H54 (cell line): ENCODE measurements at regions not wholly inside any gene's neighbourhood (a gene's known extent, or its start where the extent isn't known, plus 50 kb on each side); places are given as distances from the start of the nearest gene placed in this dataset.

Experiments used
- DNase-seq: peaks from one replicate; pipeline ENCODE4 v3.0.0; 2011; ENCODE audit warnings: low spot score, mixed read lengths; ENCODE audit not compliant: insufficient read length
- FAIRE-seq: peaks from 3 replicates; lab custom pipeline; 2011; peaks lifted over from hg19 to GRCh38; lab: Jason Lieb, UNC
- POLR2A ChIP-seq: IDR thresholded peaks from 2 replicates; pipeline ENCODE4 v1.6.1; 2011; ENCODE audit warnings: low read depth, mild to moderate bottlenecking, low read length

DNA sequence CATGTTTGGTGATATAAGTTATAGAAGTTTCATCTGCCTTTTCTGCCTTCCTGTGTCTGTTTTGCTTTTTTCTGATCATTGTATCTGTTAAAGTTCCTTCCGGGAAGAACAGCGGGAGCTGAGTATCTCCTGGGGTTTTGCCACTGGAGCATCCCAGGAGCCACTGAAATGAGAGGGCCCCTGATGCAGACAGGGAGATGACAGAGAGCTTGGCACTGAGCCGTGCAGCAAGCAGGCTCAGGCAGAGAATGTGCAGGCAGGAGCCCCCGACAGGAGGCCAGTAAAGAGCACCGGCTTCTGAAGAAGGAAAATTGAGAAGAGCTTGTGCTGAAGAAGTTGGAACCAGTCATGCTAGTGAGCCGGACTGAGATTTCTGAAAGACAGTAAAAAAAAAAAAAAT is 137.8 kb downstream of the TDRD15 start:
- no peak for DNase-seq
- TF ChIP-seq POLR2A = no peak
- no peak for FAIRE-seq

GRCh38 chr2:21262426-21262940 is 138.7 kb downstream of the TDRD15 start:
- FAIRE-seq (no peak), DNase-seq (no peak)
- no peak for TF ChIP-seq POLR2A

DNA sequence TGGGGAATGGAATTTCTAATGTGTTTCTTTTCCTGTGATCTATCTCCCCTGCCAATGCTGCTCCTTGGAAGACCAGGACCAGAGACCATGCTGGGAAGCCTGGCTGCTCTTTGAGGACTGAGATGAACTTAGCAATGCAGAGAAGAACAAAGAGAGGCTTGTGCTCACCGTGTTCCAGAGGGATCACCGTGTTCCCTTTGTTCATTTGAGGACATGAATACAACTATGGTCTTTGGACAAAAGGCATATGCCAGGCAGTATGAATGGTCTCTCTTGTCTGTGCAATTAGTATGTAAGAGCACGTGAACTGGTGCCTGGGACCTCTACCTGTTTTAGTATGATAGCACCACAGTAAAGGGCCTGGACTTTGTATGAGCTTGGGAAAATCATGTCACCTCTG is 139.9 kb downstream of the TDRD15 start:
- FAIRE-seq = no peak
- DNase-seq = no peak
- TF ChIP-seq POLR2A = no peak

- FAIRE-seq = no peak
- TF ChIP-seq POLR2A = no peak
- no peak for DNase-seq
Measured at GRCh38 chr2:21265752-21266151, 142.0 kb downstream of the TDRD15 start.

GRCh38 chr2:21267232-21267835 is 143.6 kb downstream of the TDRD15 start:
- FAIRE-seq = no peak
- no peak for TF ChIP-seq POLR2A
- DNase-seq = no peak

DNA sequence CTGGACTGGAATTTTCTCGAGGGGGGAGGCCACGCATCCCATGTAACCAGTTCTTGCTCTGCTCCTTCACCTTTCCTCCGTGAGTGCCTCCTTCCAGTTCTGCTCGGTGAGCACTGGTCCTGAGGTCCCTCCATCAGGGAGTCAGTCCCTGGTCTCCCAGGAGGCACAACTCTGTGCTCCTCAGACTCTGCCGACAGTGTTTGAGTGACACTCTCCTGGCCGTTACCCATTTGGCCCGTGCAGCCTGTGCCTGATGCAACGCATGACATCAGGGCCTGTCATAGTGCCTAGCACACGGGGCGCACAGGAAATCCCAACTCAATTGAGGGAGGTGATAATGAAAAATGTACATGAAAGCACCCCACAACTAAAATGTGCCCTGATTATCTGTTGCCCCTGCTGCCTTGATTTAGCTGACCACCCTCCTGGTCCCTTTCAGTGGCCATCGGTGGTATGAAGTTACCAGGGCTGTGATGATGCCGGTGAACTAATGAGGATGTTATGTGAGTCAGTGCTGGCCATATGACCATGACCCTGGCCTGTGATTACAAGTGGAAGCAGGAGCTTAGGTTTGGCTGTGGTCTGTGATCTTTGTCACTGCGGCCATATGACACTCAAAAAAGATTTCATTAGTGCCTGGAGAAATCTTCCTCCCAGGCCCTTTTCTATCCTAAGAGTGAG is 144.6 kb downstream of the TDRD15 start:
- DNase-seq (no peak), FAIRE-seq (no peak)
- no peak for TF ChIP-seq POLR2A

DNA sequence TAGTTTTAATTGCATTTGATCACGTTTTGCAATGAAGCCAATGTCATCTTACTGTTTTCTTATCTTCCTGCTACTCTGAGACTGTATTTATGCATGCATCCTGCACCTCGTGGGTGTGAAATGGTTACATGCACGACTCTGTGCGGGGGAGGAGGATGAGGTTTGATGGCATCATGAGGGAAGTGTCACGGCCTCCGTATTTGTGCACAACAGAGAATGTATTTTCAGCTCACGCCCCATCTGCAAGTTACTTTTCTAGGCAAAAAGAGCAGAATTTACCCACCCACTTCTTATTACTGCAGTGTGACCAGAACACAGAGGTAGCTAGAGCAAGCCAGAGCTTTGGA is 145.1 kb downstream of the TDRD15 start:
- FAIRE-seq (no peak), DNase-seq (no peak)
- no peak for TF ChIP-seq POLR2A

DNA sequence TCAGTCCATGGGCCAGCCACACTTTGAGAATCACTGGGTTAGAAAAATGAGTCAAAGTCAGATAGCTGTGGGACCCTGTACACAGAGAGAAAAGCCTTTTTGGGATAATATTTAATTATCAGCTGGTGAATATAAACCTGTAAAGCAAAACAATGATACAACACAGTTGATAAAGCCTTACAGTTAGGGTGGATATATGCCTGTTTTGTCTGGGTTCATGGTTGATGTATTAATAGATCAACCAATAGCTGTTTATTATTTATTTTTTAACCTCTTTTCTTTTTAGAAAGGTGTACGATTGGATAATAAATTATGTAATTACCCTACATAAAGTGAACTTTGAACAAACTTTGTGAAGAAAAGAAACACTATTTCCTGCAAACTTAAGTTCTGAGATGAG is 145.6 kb downstream of the TDRD15 start:
- DNase-seq (no peak), FAIRE-seq (no peak)
- TF ChIP-seq POLR2A = no peak

- no peak for DNase-seq
- no peak for TF ChIP-seq POLR2A
- FAIRE-seq = no peak
Measured at GRCh38 chr2:21270083-21270491, 146.3 kb downstream of the TDRD15 start.

DNA sequence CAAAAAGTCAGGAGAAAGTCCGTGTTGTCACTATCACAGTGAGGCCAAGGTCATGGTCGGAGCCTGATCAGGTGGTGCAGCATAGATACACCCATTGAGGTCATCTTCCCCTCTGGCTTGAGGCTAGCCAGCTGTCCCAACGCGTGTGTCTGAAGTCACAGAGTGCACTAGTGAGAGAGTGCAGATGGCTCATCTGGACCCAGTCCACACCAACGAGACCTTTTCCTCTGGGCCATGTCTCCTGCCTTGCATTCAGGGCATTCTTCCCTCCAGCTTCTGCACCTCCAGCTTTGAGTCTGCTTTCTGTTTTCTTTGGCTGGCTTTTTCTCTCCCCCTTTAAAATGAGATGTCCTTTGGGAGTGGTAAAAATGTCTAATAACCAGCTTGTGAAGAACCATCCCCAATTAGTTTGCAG is 146.9 kb downstream of the TDRD15 start:
- no peak for DNase-seq
- TF ChIP-seq POLR2A = no peak
- FAIRE-seq = no peak

GRCh38 chr2:21276163-21276562 is 152.4 kb downstream of the TDRD15 start:
- TF ChIP-seq POLR2A = no peak
- no peak for FAIRE-seq
- no peak for DNase-seq

- no peak for TF ChIP-seq POLR2A
- no peak for DNase-seq
- FAIRE-seq = no peak
Measured at GRCh38 chr2:21277068-21278056, 153.6 kb downstream of the TDRD15 start.

DNA sequence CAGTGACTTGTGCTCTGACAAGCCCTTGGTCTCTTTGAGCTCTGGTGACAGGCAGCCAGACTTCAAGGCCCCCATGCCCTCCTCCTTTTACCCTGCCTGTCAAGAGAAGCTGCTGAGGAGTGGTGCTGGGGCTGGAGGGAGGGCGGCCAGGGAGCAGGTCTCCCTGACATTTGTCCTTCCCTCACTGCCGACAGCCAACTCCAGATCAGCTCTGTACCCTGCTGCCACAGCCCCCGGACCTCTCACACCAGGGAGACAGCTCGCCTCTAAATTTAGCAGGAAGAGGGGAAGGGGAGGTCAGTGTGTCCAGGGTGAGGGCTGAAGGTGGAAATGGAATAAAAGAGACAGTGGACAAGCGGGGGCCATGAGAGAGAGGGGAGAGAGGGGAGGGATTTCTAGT is 155.8 kb downstream of the TDRD15 start:
- TF ChIP-seq POLR2A = no peak
- FAIRE-seq (no peak), DNase-seq (no peak)

- FAIRE-seq (no peak), DNase-seq (no peak)
- TF ChIP-seq POLR2A = no peak
Measured at GRCh38 chr2:21280793-21281192, 157.0 kb downstream of the TDRD15 start.

- FAIRE-seq = no peak
Measured at GRCh38 chr2:21281384-21281783, 157.6 kb downstream of the TDRD15 start.

More at GRCh38 chr2:21281384-21281783, 157.6 kb downstream of the TDRD15 start:
- no peak for DNase-seq
- no peak for TF ChIP-seq POLR2A
